Liver (tissue), 3 donors: ENCODE measurements at regions not wholly inside any gene's neighbourhood (a gene's known extent, or its start where the extent isn't known, plus 50 kb on each side); places are given as distances from the start of the nearest gene placed in this dataset.

ENCODE experiments used
- CTCF ChIP-seq: fragments of 150-350 bp; IDR thresholded peaks from 2 replicates; pipeline ENCODE4 v1.5.1; 2017; ENCODE audit warnings: improper control_type of control experiment, low read depth, low read length; ENCODE audit not compliant: missing input control
- FOXA1 ChIP-seq: IDR thresholded peaks from 2 replicates; pipeline ENCODE4 v1.6.1; 2016; ENCODE audit warnings: antibody characterized with exemption
- HNF4A ChIP-seq, 2 donors: conservative IDR thresholded peaks; 2 replicates each; pipeline ENCODE4 v1.6.1; 2016; ENCODE audit warnings: antibody characterized with exemption in 2 of 2, mild to moderate bottlenecking in 2 of 2
- MAX ChIP-seq: IDR thresholded peaks from 2 replicates; pipeline ENCODE4 v1.6.1; 2016; ENCODE audit warnings: antibody characterized with exemption
- RAD21 ChIP-seq, 2 donors: IDR thresholded peaks; 2 replicates each; pipeline ENCODE4 v1.6.1; 2016; ENCODE audit warnings: antibody characterized with exemption in 2 of 2, mild to moderate bottlenecking in 2 of 2
- REST ChIP-seq: IDR thresholded peaks from 2 replicates; pipeline ENCODE4 v1.6.1; 2016; ENCODE audit warnings: antibody characterized with exemption, mild to moderate bottlenecking
- YY1 ChIP-seq: IDR thresholded peaks from 2 replicates; pipeline ENCODE4 v1.6.1; 2016; ENCODE audit warnings: antibody characterized with exemption, mild to moderate bottlenecking
- ZBTB33 ChIP-seq: IDR thresholded peaks from 2 replicates; pipeline ENCODE4 v1.6.1; 2016; ENCODE audit warnings: antibody characterized with exemption
- donor health status: healthy.
- donor health status: healthy.

- TF ChIP-seq HNF4A (conservative IDR thresholded peaks at IDR 0.05) (no peak), CTCF (no peak), RAD21 (IDR thresholded peaks at IDR 0.05) (no peak), FOXA1 (no peak), YY1 (no peak), REST (no peak), MAX (no peak), ZBTB33 (no peak)
Observed at GRCh38 chrX:98516120-98516519, 1632.4 kb downstream of the RPA4 start.
